CD14-positive monocyte (primary cell): ENCODE measurements at regions not wholly inside any gene's neighbourhood (a gene's known extent, or its start where the extent isn't known, plus 50 kb on each side); places are given as distances from the start of the nearest gene placed in this dataset.

Experiments used
- DNase-seq, 3 donors: peaks; one replicate each; pipeline ENCODE4 v3.0.0-alpha.2; 2011 to 2022
- H2AFZ ChIP-seq: 2 replicates; pipeline ENCODE4 v1.6.0; 2012; ENCODE audit warnings: mild to moderate bottlenecking, low read depth, low read length, inconsistent platforms; ENCODE audit not compliant: insufficient read depth, poor library complexity, severe bottlenecking
- H3K27ac ChIP-seq, 2 donors: 1 replicate in 1 of 2; 2 replicates in 1 of 2; pipeline ENCODE4 v1.5.1; 2012 to 2013; ENCODE audit warnings: low read length in 2 of 2, control low read depth in 1 of 2, inconsistent platforms in 1 of 2, low read depth in 1 of 2, mild to moderate bottlenecking in 1 of 2
- H3K27me3 ChIP-seq, 2 donors: one replicate each; pipeline versions ENCODE4 v1.6.0 to v1.6.1; 2011 to 2013; ENCODE audit warnings: low read length in 2 of 2; ENCODE audit not compliant: control insufficient read depth in 2 of 2, insufficient read depth in 2 of 2
- H3K36me3 ChIP-seq, 2 donors: replicated peaks in 1 of 2; 1 replicate in 1 of 2; 2 replicates in 1 of 2; pipeline versions ENCODE4 v1.5.1 to v1.6.1; 2012 to 2013; ENCODE audit warnings: low read length in 2 of 2, control low read depth in 1 of 2, inconsistent platforms in 1 of 2, mild to moderate bottlenecking in 1 of 2; ENCODE audit not compliant: insufficient read depth in 2 of 2, control insufficient read depth in 1 of 2
- H3K4me1 ChIP-seq, 2 donors: 1 replicate in 1 of 2; 2 replicates in 1 of 2; pipeline versions ENCODE4 v1.5.1 to v1.6.1; 2012 to 2013; ENCODE audit warnings: low read length in 2 of 2, control low read depth in 1 of 2, inconsistent platforms in 1 of 2, mild to moderate bottlenecking in 1 of 2, moderate library complexity in 1 of 2; ENCODE audit not compliant: insufficient read depth in 2 of 2, control insufficient read depth in 1 of 2
- H3K4me2 ChIP-seq: replicated peaks from 2 replicates; pipeline ENCODE3; 2012; ENCODE audit warnings: low read length, moderate library complexity, mild to moderate bottlenecking; ENCODE audit not compliant: poor library complexity, severe bottlenecking; ENCODE audit errors: extremely low read depth
- H3K4me3 ChIP-seq, 3 experiments: fragments of 200-600 bp in 1 of 3; sonication (generic) in 1 of 3; replicated peaks in 1 of 3; 1 replicate in 2 of 3; 2 replicates in 1 of 3; pipeline ENCODE4 v1.5.1; 2011 to 2013; ENCODE audit warnings: low read length in 3 of 3, mild to moderate bottlenecking in 3 of 3, control low read depth in 2 of 3, low read depth in 2 of 3, inconsistent platforms in 1 of 3, moderate library complexity in 1 of 3
- H3K79me2 ChIP-seq: 2 replicates; pipeline ENCODE4 v1.6.0; 2012; ENCODE audit warnings: mild to moderate bottlenecking, control low read depth, inconsistent platforms, low read length, moderate library complexity; ENCODE audit not compliant: insufficient read depth
- H3K9ac ChIP-seq: 2 replicates; pipeline ENCODE4 v1.6.0; 2017; ENCODE audit warnings: low read length, mild to moderate bottlenecking; ENCODE audit not compliant: insufficient read depth, poor library complexity, severe bottlenecking
- H3K9me3 ChIP-seq, 2 donors: replicated peaks in 1 of 2; 1 replicate in 1 of 2; 2 replicates in 1 of 2; pipeline versions ENCODE4 v1.5.1 to v1.6.1; 2012 to 2013; ENCODE audit warnings: low read length in 2 of 2, control low read depth in 1 of 2; ENCODE audit not compliant: control insufficient read depth in 1 of 2, insufficient read depth in 1 of 2
- H4K20me1 ChIP-seq: 2 replicates; pipeline ENCODE4 v1.6.0; 2012; ENCODE audit warnings: mild to moderate bottlenecking, low read length, control low read depth, moderate library complexity; ENCODE audit not compliant: insufficient read depth
- H3K27ac Mint-ChIP-seq, 7 donors: one replicate each; pipeline ENCODE4 v1.8.0; 2020; ENCODE audit warnings: mild to moderate bottlenecking in 7 of 7, mixed read lengths in 7 of 7, moderate library complexity in 6 of 7, inconsistent platforms in 2 of 7
- H3K27me3 Mint-ChIP-seq, 3 donors: one replicate each; pipeline ENCODE4 v1.8.0; 2021 to 2022; ENCODE audit warnings: low read depth in 3 of 3, mild to moderate bottlenecking in 3 of 3, mixed read lengths in 3 of 3, moderate library complexity in 3 of 3, inconsistent platforms in 1 of 3
- H3K36me3 Mint-ChIP-seq, 2 donors: one replicate each; pipeline ENCODE4 v1.8.0; 2020; ENCODE audit warnings: mixed read lengths in 2 of 2, inconsistent platforms in 1 of 2, mild to moderate bottlenecking in 1 of 2
- H3K4me1 Mint-ChIP-seq: one replicate; pipeline ENCODE4 v1.8.0; 2020; ENCODE audit warnings: mild to moderate bottlenecking, mixed read lengths
- H3K4me3 Mint-ChIP-seq, 2 donors: one replicate each; pipeline ENCODE4 v1.8.0; 2020; ENCODE audit warnings: mild to moderate bottlenecking in 2 of 2, mixed read lengths in 2 of 2, moderate library complexity in 1 of 2
- H3K9me3 Mint-ChIP-seq, 7 donors: one replicate each; pipeline ENCODE4 v1.8.0; 2020 to 2022; ENCODE audit warnings: mixed read lengths in 7 of 7, mild to moderate bottlenecking in 6 of 7, moderate library complexity in 6 of 7, inconsistent platforms in 2 of 7
- WGBS: methylation state at CpG from one replicate; pipeline ENCODE4 v1.1.5; 2013; ENCODE audit warnings: missing lambda C conversion rate; ENCODE audit not compliant: insufficient coverage; 5-methylcytosine and 5-hydroxymethylcytosine counted together
- intact Hi-C, 2 donors: fragments of 100-400 bp; cut with micrococcal nuclease; formaldehyde crosslinking; loops; one replicate each; pipeline versions ENCODE4 v1.15.0 to v1.15.1; 2023
- TF ChIP-seq, protein P1 (sequence below): fragments of 200-600 bp; IDR thresholded peaks from one replicate; pipeline ENCODE4 v1.8.0; 2022; ENCODE audit warnings: antibody characterized with exemption, mild to moderate bottlenecking

DNA sequence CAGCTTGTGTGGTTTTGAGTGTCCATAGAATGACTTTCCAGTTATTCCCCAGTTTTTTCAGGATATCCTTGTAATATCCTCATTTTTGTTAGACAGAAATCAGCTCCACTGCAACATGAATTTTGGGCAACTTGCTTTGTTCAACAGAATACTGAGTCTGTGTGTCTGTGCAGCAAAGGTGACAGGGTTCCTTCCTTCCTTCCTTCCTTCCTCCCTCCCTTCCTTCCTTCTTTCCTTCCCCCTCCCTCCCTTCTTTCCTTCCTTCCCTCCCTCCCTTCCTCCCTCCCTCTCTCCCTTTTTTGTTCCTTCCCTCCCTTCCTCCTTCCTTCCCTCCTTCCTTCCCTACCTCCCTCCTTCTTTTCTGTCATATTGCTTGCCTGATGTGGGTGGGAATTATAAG is 496.5 kb downstream of the EPM2A start:
- Histone ChIP-seq H3K27me3 (no peaks in the 10 kb centered on the region), H3K9ac (no peak overlapping the region), H3K9me3 (no peaks in the 10 kb centered on the region), H3K4me1 (no peaks in the 10 kb centered on the region), H2AFZ (no peak overlapping the region), H4K20me1 (no peaks in the 10 kb centered on the region), H3K27ac (no peak overlapping the region), H3K4me2 (no peak overlapping the region), H3K79me2 (no peaks in the 10 kb centered on the region), H3K4me3 (no peak overlapping the region), H3K36me3 (no peaks in the 10 kb centered on the region)
- Mint-ChIP-seq H3K4me1 (no peaks in the 10 kb centered on the region), H3K27ac (no peak overlapping the region), H3K9me3 (peaks cover 0 to 5% (median 1%) of the 10 kb centered on the region in 7 donors), H3K27me3 (peaks cover 0 to 1% (median 0%) of the 10 kb centered on the region in 3 donors), H3K4me3 (no peak overlapping the region), H3K36me3 (no peaks in the 10 kb centered on the region)
- no peak for DNase-seq
- TF ChIP-seq, protein P1, sequence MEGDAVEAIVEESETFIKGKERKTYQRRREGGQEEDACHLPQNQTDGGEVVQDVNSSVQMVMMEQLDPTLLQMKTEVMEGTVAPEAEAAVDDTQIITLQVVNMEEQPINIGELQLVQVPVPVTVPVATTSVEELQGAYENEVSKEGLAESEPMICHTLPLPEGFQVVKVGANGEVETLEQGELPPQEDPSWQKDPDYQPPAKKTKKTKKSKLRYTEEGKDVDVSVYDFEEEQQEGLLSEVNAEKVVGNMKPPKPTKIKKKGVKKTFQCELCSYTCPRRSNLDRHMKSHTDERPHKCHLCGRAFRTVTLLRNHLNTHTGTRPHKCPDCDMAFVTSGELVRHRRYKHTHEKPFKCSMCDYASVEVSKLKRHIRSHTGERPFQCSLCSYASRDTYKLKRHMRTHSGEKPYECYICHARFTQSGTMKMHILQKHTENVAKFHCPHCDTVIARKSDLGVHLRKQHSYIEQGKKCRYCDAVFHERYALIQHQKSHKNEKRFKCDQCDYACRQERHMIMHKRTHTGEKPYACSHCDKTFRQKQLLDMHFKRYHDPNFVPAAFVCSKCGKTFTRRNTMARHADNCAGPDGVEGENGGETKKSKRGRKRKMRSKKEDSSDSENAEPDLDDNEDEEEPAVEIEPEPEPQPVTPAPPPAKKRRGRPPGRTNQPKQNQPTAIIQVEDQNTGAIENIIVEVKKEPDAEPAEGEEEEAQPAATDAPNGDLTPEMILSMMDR = no peak
- intact Hi-C loops = no loop called here

DNA sequence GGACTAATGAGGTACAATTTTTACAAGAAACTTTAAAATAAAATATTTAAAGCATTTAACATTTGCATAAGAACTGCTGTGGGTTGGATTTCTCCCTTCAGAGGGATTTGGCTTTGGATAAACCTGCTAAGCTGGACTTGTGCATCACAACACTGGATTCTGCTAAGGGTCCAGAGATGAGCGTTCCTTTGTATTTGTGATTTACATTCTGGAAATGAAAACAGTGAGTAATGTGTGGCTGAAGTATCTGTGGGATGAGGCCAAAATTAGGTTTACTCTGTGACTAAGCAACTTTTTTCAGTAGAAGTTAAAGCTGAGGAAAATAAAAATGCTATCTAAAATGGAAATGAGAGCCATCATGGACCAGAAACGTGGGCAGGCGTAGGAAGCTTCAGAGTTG is 494.3 kb downstream of the EPM2A start:
- no peak overlapping the region for H3K27ac Mint-ChIP-seq
- no peaks in the 10 kb centered on the region for H3K27me3 ChIP-seq

More for the DNA sequence above, 494.3 kb downstream of the EPM2A start:
- 44% methylated on average over 3 of the region's 3 CpGs for WGBS
- peaks cover 0 to 5% (median 1%) of the 10 kb centered on the region in 7 donors for H3K9me3 Mint-ChIP-seq
- no peaks in the 10 kb centered on the region for H3K4me1 ChIP-seq
- H3K4me3 ChIP-seq = no peak overlapping the region
- H3K36me3 ChIP-seq = no peaks in the 10 kb centered on the region
- H3K27ac ChIP-seq = no peak overlapping the region
- no peak overlapping the region for H2AFZ ChIP-seq
- H3K36me3 Mint-ChIP-seq = no peaks in the 10 kb centered on the region
- H3K4me1 Mint-ChIP-seq = no peaks in the 10 kb centered on the region
- H4K20me1 ChIP-seq = no peaks in the 10 kb centered on the region
- no peak for DNase-seq
- TF ChIP-seq, protein P1 = no peak
- no peak overlapping the region for H3K4me2 ChIP-seq
- H3K79me2 ChIP-seq = no peaks in the 10 kb centered on the region
- peaks cover 0 to 1% (median 0%) of the 10 kb centered on the region in 3 donors for H3K27me3 Mint-ChIP-seq
- H3K9ac ChIP-seq = no peak overlapping the region
- peaks cover 0 to under 1% of the 10 kb centered on the region in 2 donors for H3K9me3 ChIP-seq
- intact Hi-C loops = no loop called here
- H3K4me3 Mint-ChIP-seq = no peak overlapping the region
